Adrenal gland (tissue), 5 donors: ENCODE measurements at regions not wholly inside any gene's neighbourhood (a gene's known extent, or its start where the extent isn't known, plus 50 kb on each side); places are given as distances from the start of the nearest gene placed in this dataset.

Source experiments
- CTCF ChIP-seq, 6 experiments: fragments of 450-650 bp in 4 of 6; fragments of 200-600 bp in 2 of 6; sonication (generic) in 1 of 6; IDR thresholded peaks; 1 replicate in 5 of 6; 2 replicates in 1 of 6; pipeline versions ENCODE4 v1.5.1 to v1.8.0; 2016 to 2021; ENCODE audit warnings: antibody characterized with exemption in 6 of 6, mild to moderate bottlenecking in 2 of 6, moderate library complexity in 1 of 6
- POLR2A ChIP-seq, 2 donors: fragments of 450-650 bp; IDR thresholded peaks; one replicate each; pipeline ENCODE4 v1.6.1; 2017; ENCODE audit warnings: antibody characterized with exemption in 2 of 2, mild to moderate bottlenecking in 2 of 2, moderate library complexity in 1 of 2
- donor health status: DM: no; HTN: no; CAD: no.

- TF ChIP-seq CTCF (IDR thresholded peaks at IDR 0.05): no peak
- no peak for TF ChIP-seq POLR2A (IDR thresholded peaks at IDR 0.05)
These were observed 331.9 kb downstream of the FOXL1 start for GRCh38 chr16:86910161-86910769.
